Aorta (tissue), 5 donors: ENCODE measurements at regions not wholly inside any gene's neighbourhood (a gene's known extent, or its start where the extent isn't known, plus 50 kb on each side); places are given as distances from the start of the nearest gene placed in this dataset.

ENCODE experiments used
- ATAC-seq: fragments of 200-7000 bp; cut with Tn5 transposase; one replicate; pipeline ENCODE4 v1.9.1; 2022; ENCODE audit warnings: moderate library complexity; ENCODE audit not compliant: low FRiP score
- DNase-seq, 2 donors: peaks; one replicate each; pipeline ENCODE4 v3.0.0-alpha.2; 2020
- H3K27ac ChIP-seq, 2 donors: one replicate each; pipeline ENCODE4 v1.5.1; 2013; ENCODE audit warnings: low read length in 2 of 2, mild to moderate bottlenecking in 2 of 2, moderate library complexity in 2 of 2, control low read depth in 1 of 2, inconsistent platforms in 1 of 2, low read depth in 1 of 2
- H3K27me3 ChIP-seq, 2 donors: one replicate each; pipeline ENCODE4 v1.6.1; 2013; ENCODE audit warnings: control low read depth in 1 of 2, low read length in 1 of 2, mild to moderate bottlenecking in 1 of 2, moderate library complexity in 1 of 2; ENCODE audit not compliant: insufficient read depth in 2 of 2, control insufficient read depth in 1 of 2
- H3K36me3 ChIP-seq, 2 donors: one replicate each; pipeline ENCODE4 v1.6.1; 2013; ENCODE audit warnings: control low read depth in 1 of 2, low read length in 1 of 2, mild to moderate bottlenecking in 1 of 2; ENCODE audit not compliant: insufficient read depth in 2 of 2, control insufficient read depth in 1 of 2
- H3K4me1 ChIP-seq, 2 donors: one replicate each; pipeline ENCODE4 v1.6.1; 2013; ENCODE audit warnings: low read length in 2 of 2, control low read depth in 1 of 2, mild to moderate bottlenecking in 1 of 2, moderate library complexity in 1 of 2; ENCODE audit not compliant: insufficient read depth in 2 of 2, control insufficient read depth in 1 of 2
- H3K4me3 ChIP-seq, 2 donors: one replicate each; pipeline ENCODE4 v1.5.1; 2013; ENCODE audit warnings: low read length in 2 of 2, control low read depth in 1 of 2, mild to moderate bottlenecking in 1 of 2
- H3K9me3 ChIP-seq: one replicate; pipeline ENCODE4 v1.6.1; 2013; ENCODE audit warnings: mild to moderate bottlenecking, low read length; ENCODE audit not compliant: control insufficient read depth
- WGBS, 2 donors: extraction: QIAGEN DNeasy Blood & Tissue Kit; methylation state at CpG; one replicate each; pipeline ENCODE4 v1.1.7; 2013; 5-methylcytosine and 5-hydroxymethylcytosine counted together
- intact Hi-C, 2 donors: fragments of 100-400 bp; cut with DNase I; formaldehyde crosslinking; loops; one replicate each; pipeline versions ENCODE4 v1.14.2 to v1.15.0; 2022
- donor health status: healthy with polysubstance abuse.
- donor health status: Bipolar disorder and iron deficiency.
- donor health status: DM: no; HTN: no; CAD: no.
- donor health status: DM: no; HTN: no; CAD: no.
- donor health status: DM: yes; HTN: yes; CAD: no.

DNA sequence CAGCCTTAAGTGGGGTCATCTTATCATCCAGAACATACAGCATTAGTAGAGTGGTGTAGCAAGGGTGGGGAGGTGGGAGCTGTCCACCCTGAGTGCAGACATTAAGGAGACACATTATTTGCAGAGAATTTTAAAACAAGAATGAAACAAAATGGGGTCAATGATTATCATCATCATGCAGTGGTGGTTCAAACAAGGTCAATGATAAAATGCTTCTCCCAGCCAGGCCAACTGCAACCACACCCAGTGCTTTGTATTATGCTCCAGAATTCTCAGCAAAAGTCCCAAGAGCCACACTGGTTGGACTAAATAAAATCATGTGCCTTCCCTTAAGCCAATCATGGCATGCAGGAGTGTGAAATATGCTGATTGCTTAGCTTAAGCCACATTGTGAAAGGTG lies 96.7 kb upstream of the FHIT start:
- Histone ChIP-seq H3K27me3 (no peaks in the 10 kb centered on the region), H3K4me1 (no peaks in the 10 kb centered on the region), H3K36me3 (no peaks in the 10 kb centered on the region), H3K9me3 (no peaks in the 10 kb centered on the region), H3K27ac (no peak overlapping the region), H3K4me3 (no peak overlapping the region)
- no peak for ATAC-seq
- intact Hi-C loops, result no loop called here
- DNase-seq, result no peak

DNA sequence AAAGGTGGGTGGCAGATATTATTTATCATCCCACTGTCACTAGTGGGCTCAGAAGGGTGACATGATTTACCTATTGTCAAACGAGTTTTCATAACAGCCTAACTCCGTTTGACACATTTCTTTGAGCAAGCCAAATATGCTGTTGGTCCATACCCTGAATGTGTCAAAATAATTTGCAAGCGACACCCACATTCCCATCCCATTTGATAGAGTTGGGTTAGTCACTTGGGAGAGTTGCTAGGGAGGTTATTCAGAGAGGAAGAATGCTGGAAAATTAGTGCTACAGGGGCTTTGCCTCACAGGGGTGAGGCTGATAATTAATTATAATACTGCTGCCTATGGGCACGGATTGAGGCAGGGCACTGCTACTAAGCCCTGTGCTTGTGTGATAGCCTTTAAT lies 98.5 kb upstream of the FHIT start:
- DNase-seq (no peak), ATAC-seq (no peak)
- Histone ChIP-seq H3K4me1 (no peaks in the 10 kb centered on the region), H3K4me3 (no peak overlapping the region), H3K27ac (no peak overlapping the region), H3K27me3 (no peaks in the 10 kb centered on the region), H3K36me3 (no peaks in the 10 kb centered on the region), H3K9me3 (no peaks in the 10 kb centered on the region)
- WGBS, 2 donors, result 73 to 76% methylated on average over 4 of the region's 4 CpGs
- intact Hi-C loops, result no loop called here

DNA sequence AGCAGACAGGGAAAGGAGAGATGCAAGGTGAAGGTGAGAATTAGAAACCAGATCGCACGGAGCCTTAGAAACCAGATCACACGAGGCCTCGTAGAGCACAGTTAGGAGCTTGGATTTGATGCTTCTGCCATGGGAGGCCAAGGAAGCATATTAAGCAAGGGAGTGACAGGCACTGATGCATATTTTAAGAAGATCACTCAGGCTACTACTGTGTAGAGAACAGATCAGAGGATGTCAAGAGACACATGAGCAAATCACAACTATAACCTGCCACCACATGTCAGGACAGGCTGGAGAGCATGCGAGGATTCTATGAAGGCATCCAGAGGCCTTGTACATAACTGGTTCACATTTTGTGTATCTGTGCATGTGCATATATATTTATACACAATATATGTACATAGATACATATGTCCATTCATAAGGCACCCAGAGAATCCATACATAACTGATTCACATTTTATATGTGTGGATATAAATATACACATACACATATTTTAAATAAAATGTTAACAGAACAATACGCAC lies 99.6 kb upstream of the FHIT start:
- WGBS, 2 donors, result 96 to 97% methylated on average over 6 of the region's 6 CpGs
- Histone ChIP-seq H3K27ac (no peak overlapping the region), H3K4me3 (no peak overlapping the region), H3K27me3 (no peaks in the 10 kb centered on the region), H3K9me3 (peaks cover 1% of the 10 kb centered on the region), H3K36me3 (no peaks in the 10 kb centered on the region), H3K4me1 (no peaks in the 10 kb centered on the region)
- ATAC-seq (no peak), DNase-seq (no peak)
- intact Hi-C loops, result no loop called here

DNA sequence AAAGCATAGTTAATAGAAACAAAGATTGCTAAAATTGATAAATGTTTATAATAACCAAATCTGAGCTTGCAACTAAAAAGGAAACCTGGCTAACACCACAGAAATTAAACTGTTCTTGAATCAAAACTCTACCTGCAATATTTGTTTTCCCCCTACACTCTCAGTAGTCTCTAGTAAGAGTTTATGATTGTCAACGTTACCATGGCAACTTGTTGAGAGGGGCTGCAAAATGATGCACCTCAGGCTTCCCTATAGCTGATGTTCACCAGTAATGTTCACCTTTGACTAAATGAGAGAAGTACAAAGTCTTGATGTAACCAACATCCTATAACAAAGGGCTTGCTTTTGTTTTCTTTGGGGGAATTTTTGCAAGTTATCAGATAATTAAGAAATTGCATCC lies 101.1 kb upstream of the FHIT start:
- Histone ChIP-seq H3K27ac (no peak overlapping the region), H3K27me3 (no peaks in the 10 kb centered on the region), H3K4me1 (no peaks in the 10 kb centered on the region), H3K36me3 (no peaks in the 10 kb centered on the region), H3K9me3 (peaks cover 1% of the 10 kb centered on the region), H3K4me3 (no peak overlapping the region)
- intact Hi-C loops, result no loop called here
- ATAC-seq, result no peak
- no peak for DNase-seq
- 84 to 91% methylated on average over 1 of the region's 1 CpG for WGBS, 2 donors

DNA sequence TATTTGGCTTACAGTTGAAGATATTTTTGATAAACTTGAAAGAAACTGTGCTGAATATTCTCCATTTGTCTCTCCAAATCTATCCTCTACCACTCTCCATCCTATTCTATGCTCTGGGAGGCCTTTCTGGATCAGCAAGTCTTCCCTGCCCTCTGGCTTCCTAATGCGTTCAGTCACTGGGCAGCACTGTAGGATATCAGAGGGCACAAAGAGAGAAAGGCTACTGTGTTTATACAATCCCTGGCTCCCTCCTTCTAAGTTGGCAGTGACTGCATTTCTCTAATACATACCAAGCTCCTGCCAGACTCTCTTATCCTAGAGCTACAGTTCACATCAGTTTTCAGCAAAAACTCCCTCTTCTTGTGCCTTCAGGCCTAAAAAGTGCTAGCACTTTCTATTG lies 102.1 kb upstream of the FHIT start:
- 27 to 33% methylated on average over 1 of the region's 1 CpG for WGBS, 2 donors
- DNase-seq, result no peak
- intact Hi-C loops, result no loop called here
- no peaks in the 10 kb centered on the region for H3K27me3 ChIP-seq
- no peak overlapping the region for H3K4me3 ChIP-seq
- no peak for ATAC-seq
- H3K9me3 ChIP-seq, result peaks cover 1% of the 10 kb centered on the region
- no peak overlapping the region for H3K27ac ChIP-seq
- no peaks in the 10 kb centered on the region for H3K4me1 ChIP-seq
- H3K36me3 ChIP-seq, result no peaks in the 10 kb centered on the region

DNA sequence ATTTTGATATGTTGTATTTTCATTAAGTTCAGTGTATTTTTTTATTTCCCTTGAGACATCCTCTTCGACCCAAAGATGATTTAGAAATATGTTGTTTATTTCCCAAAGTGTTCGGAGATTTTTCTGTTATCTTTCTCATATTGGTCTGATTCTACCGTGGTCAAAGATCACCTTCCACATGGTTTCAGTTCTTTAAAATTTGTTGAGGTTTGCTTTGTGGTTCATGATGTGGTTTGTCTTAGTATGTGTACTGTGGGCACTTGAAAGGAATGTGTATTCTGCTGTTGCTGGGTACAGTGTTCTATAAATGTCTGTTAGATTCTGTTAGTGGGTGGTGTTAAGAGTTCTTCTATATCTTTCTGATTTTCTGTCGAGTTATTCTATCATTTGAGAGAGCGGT lies 103.4 kb upstream of the FHIT start:
- ATAC-seq, result no peak
- WGBS, 2 donors, result 73% methylated on average over 5 of the region's 5 CpGs
- no peaks in the 10 kb centered on the region for H3K4me1 ChIP-seq
- no peaks in the 10 kb centered on the region for H3K27me3 ChIP-seq
- no peak for DNase-seq
- H3K36me3 ChIP-seq, result no peaks in the 10 kb centered on the region
- H3K9me3 ChIP-seq, result peaks cover 1% of the 10 kb centered on the region
- no peak overlapping the region for H3K4me3 ChIP-seq
- intact Hi-C loops, result no loop called here
- H3K27ac ChIP-seq, result no peak overlapping the region

DNA sequence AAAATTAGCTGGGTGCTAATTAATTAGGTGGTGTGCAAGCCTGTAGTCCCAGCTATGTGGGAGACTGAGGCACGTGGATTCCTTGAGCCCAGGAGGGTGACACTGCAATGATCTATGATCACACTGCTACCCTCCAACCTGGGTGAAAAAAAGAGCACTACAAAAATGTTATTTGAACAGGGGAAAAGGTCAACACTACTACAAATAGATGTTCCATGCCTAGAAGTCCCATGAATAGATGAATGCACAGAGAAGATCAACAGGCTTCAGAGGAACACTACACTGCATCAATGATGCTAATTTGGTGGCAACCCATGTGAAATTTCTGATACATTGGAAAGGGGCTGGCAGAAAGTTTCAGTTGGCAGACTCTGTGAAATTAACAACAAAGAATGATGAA lies 105.4 kb upstream of the FHIT start:
- intact Hi-C loops, result no loop called here
- DNase-seq, result no peak
- Histone ChIP-seq H3K4me1 (no peaks in the 10 kb centered on the region), H3K36me3 (no peaks in the 10 kb centered on the region), H3K27ac (no peak overlapping the region), H3K27me3 (no peaks in the 10 kb centered on the region), H3K9me3 (peaks cover 1% of the 10 kb centered on the region), H3K4me3 (no peak overlapping the region)
- ATAC-seq, result no peak
- WGBS, 2 donors, result 42 to 58% methylated on average over 1 of the region's 1 CpG

DNA sequence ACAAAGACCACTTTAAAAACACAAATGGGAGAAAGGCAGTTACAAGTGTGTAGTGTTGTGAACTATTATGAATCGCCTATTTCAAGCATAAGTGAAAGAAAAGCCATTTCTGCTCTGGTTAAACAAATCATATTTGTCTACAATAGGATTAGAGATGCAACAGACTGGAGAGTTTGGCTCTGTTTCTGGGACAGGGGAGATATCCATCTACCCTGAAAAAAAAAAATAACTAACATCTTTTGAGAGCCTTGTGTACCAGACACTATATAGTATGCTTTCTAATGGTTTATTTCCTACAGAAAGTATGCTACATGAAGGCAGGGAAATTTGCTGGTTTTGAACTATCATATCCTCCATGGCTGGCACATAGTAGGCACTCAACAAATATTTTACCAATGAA lies 106.7 kb upstream of the FHIT start:
- H3K27me3 ChIP-seq, result no peaks in the 10 kb centered on the region
- H3K36me3 ChIP-seq, result no peaks in the 10 kb centered on the region
- no peak for ATAC-seq
- H3K4me3 ChIP-seq, result no peak overlapping the region
- peaks cover 1% of the 10 kb centered on the region for H3K9me3 ChIP-seq
- 87 to 88% methylated on average over 1 of the region's 1 CpG for WGBS, 2 donors
- intact Hi-C loops, result no loop called here
- DNase-seq, result no peak
- H3K4me1 ChIP-seq, result no peaks in the 10 kb centered on the region
- no peak overlapping the region for H3K27ac ChIP-seq

DNA sequence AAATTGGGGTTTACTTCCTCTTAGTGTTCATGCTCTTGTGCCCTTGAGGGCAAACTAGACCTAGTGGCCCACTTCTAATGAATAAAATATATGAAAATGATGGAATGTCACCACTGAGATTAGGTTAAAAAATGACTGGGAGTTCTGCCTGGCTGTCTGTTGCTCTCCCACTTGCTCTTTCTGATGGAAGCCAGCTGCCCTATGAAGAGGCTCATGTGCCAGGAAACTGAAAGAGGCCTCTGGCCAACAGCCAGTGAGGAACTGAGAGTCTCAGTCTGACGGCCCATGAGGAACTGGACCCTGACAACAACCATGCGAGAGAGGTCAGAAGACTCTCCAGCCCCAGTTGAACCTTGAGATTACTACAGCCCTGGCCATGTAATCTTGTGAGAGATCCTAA lies 107.1 kb upstream of the FHIT start:
- peaks cover 1% of the 10 kb centered on the region for H3K9me3 ChIP-seq
- H3K27me3 ChIP-seq, result no peaks in the 10 kb centered on the region
- no peak overlapping the region for H3K27ac ChIP-seq
- intact Hi-C loops, result no loop called here
- 13 to 17% methylated on average over 2 of the region's 2 CpGs for WGBS, 2 donors
- H3K36me3 ChIP-seq, result no peaks in the 10 kb centered on the region
- H3K4me3 ChIP-seq, result no peak overlapping the region
- H3K4me1 ChIP-seq, result no peaks in the 10 kb centered on the region
- no peak for ATAC-seq
- DNase-seq, result peak in 1 of 2 donors; percentile 89
